OCI-LY3 (cell line): ENCODE measurements at regions not wholly inside any gene's neighbourhood (a gene's known extent, or its start where the extent isn't known, plus 50 kb on each side); places are given as distances from the start of the nearest gene placed in this dataset.

Source experiments
- EZH2phosphoT487 ChIP-seq: fragments of 200-600 bp; shearing (Covaris generic); IDR thresholded peaks from 2 replicates; pipeline ENCODE4 v1.6.1; 2018; ENCODE audit warnings: antibody characterized with exemption, mixed run types, low read depth
- TF ChIP-seq, protein P1 (sequence below): fragments of 200-600, 300-600 bp; sonication (generic); IDR thresholded peaks from 2 replicates; pipeline ENCODE4 v1.5.1; 2014; ENCODE audit warnings: antibody characterized with exemption, low read length, low read depth

DNA sequence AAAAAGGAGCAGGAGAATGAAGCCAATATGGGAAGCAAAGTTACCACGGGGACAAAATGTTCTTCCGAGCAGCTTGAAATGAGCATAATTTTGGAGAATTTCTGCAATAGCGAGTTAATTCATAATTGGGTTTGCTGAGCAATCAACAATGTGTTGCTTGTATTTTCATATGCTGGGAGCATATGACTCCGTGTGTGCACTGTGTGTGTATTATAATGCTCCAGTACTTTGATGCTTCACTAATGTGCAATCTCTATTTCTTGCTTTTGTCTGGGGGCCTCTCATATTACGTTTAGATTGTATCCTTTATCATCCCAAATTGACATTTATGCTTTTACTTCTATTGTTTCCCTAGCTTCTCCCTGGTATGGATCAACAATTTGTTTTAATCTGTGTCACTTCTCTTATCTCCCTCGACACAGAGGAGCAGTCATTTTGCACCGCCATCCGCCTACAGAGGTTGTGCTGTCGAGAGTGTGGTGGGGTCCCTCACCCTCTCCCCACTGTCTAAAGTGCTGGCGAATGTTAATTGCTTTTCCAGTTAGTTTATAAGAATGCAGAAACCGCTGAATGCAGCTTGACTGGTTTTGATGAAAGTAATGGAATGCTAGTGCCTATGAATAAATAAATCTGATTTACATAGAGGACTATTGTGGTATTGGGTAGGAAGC, 372.5 kb upstream of the WWC1 start:
- TF ChIP-seq EZH2phosphoT487: no peak
- TF ChIP-seq, protein P1, sequence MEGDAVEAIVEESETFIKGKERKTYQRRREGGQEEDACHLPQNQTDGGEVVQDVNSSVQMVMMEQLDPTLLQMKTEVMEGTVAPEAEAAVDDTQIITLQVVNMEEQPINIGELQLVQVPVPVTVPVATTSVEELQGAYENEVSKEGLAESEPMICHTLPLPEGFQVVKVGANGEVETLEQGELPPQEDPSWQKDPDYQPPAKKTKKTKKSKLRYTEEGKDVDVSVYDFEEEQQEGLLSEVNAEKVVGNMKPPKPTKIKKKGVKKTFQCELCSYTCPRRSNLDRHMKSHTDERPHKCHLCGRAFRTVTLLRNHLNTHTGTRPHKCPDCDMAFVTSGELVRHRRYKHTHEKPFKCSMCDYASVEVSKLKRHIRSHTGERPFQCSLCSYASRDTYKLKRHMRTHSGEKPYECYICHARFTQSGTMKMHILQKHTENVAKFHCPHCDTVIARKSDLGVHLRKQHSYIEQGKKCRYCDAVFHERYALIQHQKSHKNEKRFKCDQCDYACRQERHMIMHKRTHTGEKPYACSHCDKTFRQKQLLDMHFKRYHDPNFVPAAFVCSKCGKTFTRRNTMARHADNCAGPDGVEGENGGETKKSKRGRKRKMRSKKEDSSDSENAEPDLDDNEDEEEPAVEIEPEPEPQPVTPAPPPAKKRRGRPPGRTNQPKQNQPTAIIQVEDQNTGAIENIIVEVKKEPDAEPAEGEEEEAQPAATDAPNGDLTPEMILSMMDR: no peak
